ENCODE measurements at regions not wholly inside any gene's neighbourhood (a gene's known extent, or its start where the extent isn't known, plus 50 kb on each side); places are given as distances from the start of the nearest gene placed in this dataset.

- H3K79me1 ChIP-seq (replicated peaks; ENCODE audit: low read length, poor library complexity, severe bottlenecking) = no peaks in the 10 kb centered on the region
- no peak overlapping the region for H2BK5ac ChIP-seq (ENCODE audit: low read depth, low read length, poor library complexity, severe bottlenecking)
- no peak overlapping the region for H3K23ac ChIP-seq (ENCODE audit: low read length in 2 of 2)
- no peak overlapping the region for H4K8ac ChIP-seq (ENCODE audit: low read length)
- H3K27ac ChIP-seq (ENCODE audit: low read length, poor library complexity, severe bottlenecking) = no peak overlapping the region
- no peak overlapping the region for H4K91ac ChIP-seq (ENCODE audit: low read length)
- H3K4me3 ChIP-seq (ENCODE audit: insufficient read depth in 1 of 2, low read depth in 1 of 2, low read length in 2 of 2) = no peak overlapping the region
- no peak overlapping the region for H3K18ac ChIP-seq (ENCODE audit: low read depth in 1 of 2, low read length in 2 of 2)
- WGBS = 100% methylated on average over 1 of the region's 2 CpGs
- no peak overlapping the region for H3K14ac ChIP-seq (ENCODE audit: low read length in 2 of 2)
- H2AFZ ChIP-seq (ENCODE audit: low read depth, low read length) = no peak overlapping the region
- H3K9me3 ChIP-seq (ENCODE audit: control insufficient read depth, low read length) = no peaks in the 10 kb centered on the region
- H3K27me3 ChIP-seq (ENCODE audit: control insufficient read depth in 1 of 2, insufficient read depth in 1 of 2, low read length in 2 of 2) = no peaks in the 10 kb centered on the region
- H3K4ac ChIP-seq (ENCODE audit: low read depth in 1 of 2, low read length in 2 of 2) = no peak overlapping the region
- no peak overlapping the region for H2BK15ac ChIP-seq (ENCODE audit: low read depth, poor library complexity, severe bottlenecking)
- no peak overlapping the region for H2BK12ac ChIP-seq (ENCODE audit: low read length in 2 of 2)
- no peak overlapping the region for H2AK5ac ChIP-seq (ENCODE audit: low read length, severe bottlenecking)
- no peak overlapping the region for H2BK120ac ChIP-seq (ENCODE audit: low read depth, low read length)
- no peaks in the 10 kb centered on the region for H3K36me3 ChIP-seq (ENCODE audit: control insufficient read depth in 1 of 2, insufficient read depth in 2 of 2, low read depth in 1 of 2, low read length in 2 of 2)
- H3K4me2 ChIP-seq (ENCODE audit: low read length, poor library complexity, severe bottlenecking) = no peak overlapping the region
- H3K4me1 ChIP-seq (ENCODE audit: control insufficient read depth, insufficient read depth, low read depth, low read length) = no peaks in the 10 kb centered on the region
- H3K9ac ChIP-seq (ENCODE audit: low read length) = no peak overlapping the region
- no peak for DNase-seq
Measured at GRCh38 chr1:38312753-38313152, 266.2 kb upstream of the POU3F1 start.

- no peak overlapping the region for H2BK120ac ChIP-seq (ENCODE audit: low read depth, low read length)
- no peaks in the 10 kb centered on the region for H3K9me3 ChIP-seq (ENCODE audit: control insufficient read depth, low read length)
- no peak overlapping the region for H2AFZ ChIP-seq (ENCODE audit: low read depth, low read length)
- no peak overlapping the region for H3K14ac ChIP-seq (ENCODE audit: low read length in 2 of 2)
- no CpG with 5 or more reads among the region's 1 CpG for WGBS
- no peaks in the 10 kb centered on the region for H3K36me3 ChIP-seq (ENCODE audit: control insufficient read depth in 1 of 2, insufficient read depth in 2 of 2, low read depth in 1 of 2, low read length in 2 of 2)
- no peaks in the 10 kb centered on the region for H3K4me1 ChIP-seq (ENCODE audit: control insufficient read depth, insufficient read depth, low read depth, low read length)
- no peaks in the 10 kb centered on the region for H3K27me3 ChIP-seq (ENCODE audit: control insufficient read depth in 1 of 2, insufficient read depth in 1 of 2, low read length in 2 of 2)
- no peak overlapping the region for H3K18ac ChIP-seq (ENCODE audit: low read depth in 1 of 2, low read length in 2 of 2)
- H4K91ac ChIP-seq (ENCODE audit: low read length) = no peak overlapping the region
- H3K4me2 ChIP-seq (ENCODE audit: low read length, poor library complexity, severe bottlenecking) = no peak overlapping the region
- DNase-seq = no peak
- H3K9ac ChIP-seq (ENCODE audit: low read length) = no peak overlapping the region
- no peak overlapping the region for H3K4ac ChIP-seq (ENCODE audit: low read depth in 1 of 2, low read length in 2 of 2)
- no peak overlapping the region for H2BK15ac ChIP-seq (ENCODE audit: low read depth, poor library complexity, severe bottlenecking)
- H3K4me3 ChIP-seq (ENCODE audit: insufficient read depth in 1 of 2, low read depth in 1 of 2, low read length in 2 of 2) = no peak overlapping the region
- H3K79me1 ChIP-seq (replicated peaks; ENCODE audit: low read length, poor library complexity, severe bottlenecking) = no peaks in the 10 kb centered on the region
- H2BK12ac ChIP-seq (ENCODE audit: low read length in 2 of 2) = no peak overlapping the region
- H2AK5ac ChIP-seq (ENCODE audit: low read length, severe bottlenecking) = no peak overlapping the region
- no peak overlapping the region for H3K27ac ChIP-seq (ENCODE audit: low read length, poor library complexity, severe bottlenecking)
- no peak overlapping the region for H2BK5ac ChIP-seq (ENCODE audit: low read depth, low read length, poor library complexity, severe bottlenecking)
- no peak overlapping the region for H4K8ac ChIP-seq (ENCODE audit: low read length)
- no peak overlapping the region for H3K23ac ChIP-seq (ENCODE audit: low read length in 2 of 2)
Measured at GRCh38 chr1:38310079-38310478, 263.5 kb upstream of the POU3F1 start.

GRCh38 chr1:38308780-38309179 is 262.2 kb upstream of the POU3F1 start:
- Histone ChIP-seq H3K27me3 (ENCODE audit: control insufficient read depth in 1 of 2, insufficient read depth in 1 of 2, low read length in 2 of 2) (no peaks in the 10 kb centered on the region), H2BK5ac (ENCODE audit: low read depth, low read length, poor library complexity, severe bottlenecking) (no peak overlapping the region), H4K8ac (ENCODE audit: low read length) (no peak overlapping the region), H3K14ac (ENCODE audit: low read length in 2 of 2) (no peak overlapping the region), H3K79me1 (replicated peaks; ENCODE audit: low read length, poor library complexity, severe bottlenecking) (no peaks in the 10 kb centered on the region), H3K4ac (ENCODE audit: low read depth in 1 of 2, low read length in 2 of 2) (no peak overlapping the region), H3K9ac (ENCODE audit: low read length) (no peak overlapping the region), H3K18ac (ENCODE audit: low read depth in 1 of 2, low read length in 2 of 2) (no peak overlapping the region), H3K9me3 (ENCODE audit: control insufficient read depth, low read length) (no peaks in the 10 kb centered on the region), H3K23ac (ENCODE audit: low read length in 2 of 2) (no peak overlapping the region), H3K27ac (ENCODE audit: low read length, poor library complexity, severe bottlenecking) (no peak overlapping the region), H4K91ac (ENCODE audit: low read length) (no peak overlapping the region), H2BK15ac (ENCODE audit: low read depth, poor library complexity, severe bottlenecking) (no peak overlapping the region), H3K36me3 (ENCODE audit: control insufficient read depth in 1 of 2, insufficient read depth in 2 of 2, low read depth in 1 of 2, low read length in 2 of 2) (no peaks in the 10 kb centered on the region), H2AK5ac (ENCODE audit: low read length, severe bottlenecking) (no peak overlapping the region), H2BK12ac (ENCODE audit: low read length in 2 of 2) (no peak overlapping the region), H3K4me2 (ENCODE audit: low read length, poor library complexity, severe bottlenecking) (no peak overlapping the region), H2BK120ac (ENCODE audit: low read depth, low read length) (no peak overlapping the region), H3K4me3 (ENCODE audit: insufficient read depth in 1 of 2, low read depth in 1 of 2, low read length in 2 of 2) (no peak overlapping the region), H3K4me1 (ENCODE audit: control insufficient read depth, insufficient read depth, low read depth, low read length) (no peaks in the 10 kb centered on the region), H2AFZ (ENCODE audit: low read depth, low read length) (no peak overlapping the region)
- WGBS = 85% methylated on average over 2 of the region's 2 CpGs
- no peak for DNase-seq

- no peak overlapping the region for H3K4ac ChIP-seq (ENCODE audit: low read depth in 1 of 2, low read length in 2 of 2)
- WGBS = 91% methylated on average over 1 of the region's 1 CpG
- no peak overlapping the region for H2BK12ac ChIP-seq (ENCODE audit: low read length in 2 of 2)
Measured at GRCh38 chr1:38305666-38306065, 259.1 kb upstream of the POU3F1 start.

More at GRCh38 chr1:38305666-38306065, 259.1 kb upstream of the POU3F1 start:
- no peak overlapping the region for H2AFZ ChIP-seq (ENCODE audit: low read depth, low read length)
- H3K36me3 ChIP-seq (ENCODE audit: control insufficient read depth in 1 of 2, insufficient read depth in 2 of 2, low read depth in 1 of 2, low read length in 2 of 2) = no peaks in the 10 kb centered on the region
- no peak overlapping the region for H3K23ac ChIP-seq (ENCODE audit: low read length in 2 of 2)
- H3K9me3 ChIP-seq (ENCODE audit: control insufficient read depth, low read length) = no peaks in the 10 kb centered on the region
- no peak overlapping the region for H2BK120ac ChIP-seq (ENCODE audit: low read depth, low read length)
- no peak overlapping the region for H3K18ac ChIP-seq (ENCODE audit: low read depth in 1 of 2, low read length in 2 of 2)
- DNase-seq = no peak
- no peak overlapping the region for H3K9ac ChIP-seq (ENCODE audit: low read length)
- H3K4me1 ChIP-seq (ENCODE audit: control insufficient read depth, insufficient read depth, low read depth, low read length) = no peaks in the 10 kb centered on the region
- H3K14ac ChIP-seq (ENCODE audit: low read length in 2 of 2) = no peak overlapping the region
- H2BK15ac ChIP-seq (ENCODE audit: low read depth, poor library complexity, severe bottlenecking) = no peak overlapping the region
- no peak overlapping the region for H4K91ac ChIP-seq (ENCODE audit: low read length)
- H3K79me1 ChIP-seq (replicated peaks; ENCODE audit: low read length, poor library complexity, severe bottlenecking) = no peaks in the 10 kb centered on the region
- no peak overlapping the region for H2BK5ac ChIP-seq (ENCODE audit: low read depth, low read length, poor library complexity, severe bottlenecking)
- no peak overlapping the region for H3K4me3 ChIP-seq (ENCODE audit: insufficient read depth in 1 of 2, low read depth in 1 of 2, low read length in 2 of 2)
- H2AK5ac ChIP-seq (ENCODE audit: low read length, severe bottlenecking) = no peak overlapping the region
- no peak overlapping the region for H3K4me2 ChIP-seq (ENCODE audit: low read length, poor library complexity, severe bottlenecking)
- no peak overlapping the region for H3K27ac ChIP-seq (ENCODE audit: low read length, poor library complexity, severe bottlenecking)
- peaks cover 0 to 3% of the 10 kb centered on the region in 2 experiments for H3K27me3 ChIP-seq (ENCODE audit: control insufficient read depth in 1 of 2, insufficient read depth in 1 of 2, low read length in 2 of 2)
- no peak overlapping the region for H4K8ac ChIP-seq (ENCODE audit: low read length)

Data from mesenchymal stem cell (in vitro differentiated cells and primary cell).